ENCODE measurements at regions not wholly inside any gene's neighbourhood (a gene's known extent, or its start where the extent isn't known, plus 50 kb on each side); places are given as distances from the start of the nearest gene placed in this dataset.

- no peak for DNase-seq (ENCODE audit: low read depth in 2 of 2)
Measured at GRCh38 chr12:127717278-127717677, 549.7 kb upstream of the TMEM132C start.

DNA sequence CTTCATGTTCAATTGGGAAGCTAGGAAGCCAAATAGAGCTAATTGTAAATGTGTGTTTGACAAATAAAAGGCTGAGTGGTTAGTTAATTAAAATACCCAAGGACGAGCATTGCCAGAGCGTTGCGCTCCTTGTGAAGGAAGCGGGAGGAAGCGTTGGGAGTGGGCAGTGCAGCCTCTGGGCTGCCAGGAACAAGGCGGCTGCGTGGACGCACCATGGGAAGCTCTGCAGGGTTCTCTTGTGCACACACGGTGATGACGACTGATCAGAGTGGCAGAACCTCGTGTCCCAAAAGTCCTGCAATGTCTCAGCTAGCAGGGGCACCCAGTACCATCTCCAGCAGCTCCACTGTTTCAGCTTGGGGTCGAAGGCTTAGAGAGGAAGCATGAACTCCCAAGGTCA, 546.6 kb upstream of the TMEM132C start:
- no peak for DNase-seq (ENCODE audit: low read depth in 2 of 2)

GRCh38 chr12:127722611-127723010, 544.4 kb upstream of the TMEM132C start:
- DNase-seq (ENCODE audit: low read depth in 2 of 2): no peak

DNA sequence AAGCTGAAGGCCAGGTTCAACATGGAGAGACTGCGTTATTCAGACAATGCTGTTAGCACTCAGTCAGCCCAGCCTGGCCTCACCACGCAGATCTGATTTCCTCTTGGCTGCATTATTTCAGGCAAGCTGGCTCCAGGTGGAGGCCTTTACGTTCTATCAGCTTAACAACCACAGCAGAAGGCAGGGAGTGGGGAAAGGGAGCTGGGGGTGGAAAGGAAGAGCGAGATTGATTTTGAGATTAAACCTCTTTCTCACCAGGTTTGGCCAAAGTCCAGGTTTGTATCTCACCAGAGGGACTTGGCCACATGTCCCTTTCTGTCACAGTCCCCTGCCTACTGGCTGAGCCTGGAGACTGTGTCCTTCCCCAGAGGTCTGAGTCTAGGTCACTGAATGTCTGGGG, 543.7 kb upstream of the TMEM132C start:
- no peak for DNase-seq (ENCODE audit: low read depth in 2 of 2)

GRCh38 chr12:127726671-127727315, 540.2 kb upstream of the TMEM132C start:
- DNase-seq (ENCODE audit: low read depth in 2 of 2): no peak

GRCh38 chr12:127728285-127728684, 538.7 kb upstream of the TMEM132C start:
- no peak for DNase-seq (ENCODE audit: low read depth in 2 of 2)

GRCh38 chr12:127728729-127729128, 538.2 kb upstream of the TMEM132C start:
- no peak for DNase-seq (ENCODE audit: low read depth in 2 of 2)

DNA sequence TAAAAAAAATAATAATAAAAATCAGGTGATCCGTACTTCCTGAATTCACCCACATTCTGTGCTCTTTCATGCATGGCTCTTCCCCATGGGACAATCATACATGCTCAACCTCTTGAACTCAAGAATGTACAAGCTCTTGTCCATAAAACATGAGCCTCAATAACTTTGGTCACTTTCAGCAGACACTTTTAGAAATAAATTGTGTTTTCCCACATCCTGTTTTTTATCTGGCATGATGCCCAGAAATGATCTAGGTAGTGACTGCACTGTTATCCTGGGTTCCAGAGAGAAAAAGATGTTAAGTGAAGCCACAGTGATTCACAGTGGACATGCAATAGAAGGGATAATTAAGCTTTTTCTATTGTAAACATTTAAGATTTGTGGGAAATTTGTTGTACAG, 537.6 kb upstream of the TMEM132C start:
- no peak for DNase-seq (ENCODE audit: low read depth in 2 of 2)

DNA sequence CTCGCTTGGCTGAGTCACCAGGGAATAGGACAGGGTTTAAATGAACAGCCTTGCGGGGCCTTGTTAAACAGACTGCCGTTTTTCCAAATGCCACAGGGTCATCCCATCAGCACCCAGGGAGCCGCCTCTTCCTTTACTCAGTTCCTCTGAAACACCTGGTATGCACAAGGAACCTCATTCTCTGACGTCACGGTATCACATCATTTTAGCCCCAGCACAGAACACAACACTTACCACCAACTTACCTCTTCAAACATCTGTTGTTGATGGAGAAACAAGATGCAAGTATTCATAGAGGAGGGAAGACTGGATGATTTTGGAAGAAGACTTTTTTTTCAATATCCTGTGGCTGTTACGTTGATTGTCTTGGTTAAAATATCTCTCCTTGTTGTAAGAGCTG, 535.3 kb upstream of the TMEM132C start:
- no peak for DNase-seq (ENCODE audit: low read depth in 2 of 2)

- DNase-seq (ENCODE audit: low read depth in 2 of 2): no peak
Measured at GRCh38 chr12:127742231-127742630, 524.7 kb upstream of the TMEM132C start.

DNA sequence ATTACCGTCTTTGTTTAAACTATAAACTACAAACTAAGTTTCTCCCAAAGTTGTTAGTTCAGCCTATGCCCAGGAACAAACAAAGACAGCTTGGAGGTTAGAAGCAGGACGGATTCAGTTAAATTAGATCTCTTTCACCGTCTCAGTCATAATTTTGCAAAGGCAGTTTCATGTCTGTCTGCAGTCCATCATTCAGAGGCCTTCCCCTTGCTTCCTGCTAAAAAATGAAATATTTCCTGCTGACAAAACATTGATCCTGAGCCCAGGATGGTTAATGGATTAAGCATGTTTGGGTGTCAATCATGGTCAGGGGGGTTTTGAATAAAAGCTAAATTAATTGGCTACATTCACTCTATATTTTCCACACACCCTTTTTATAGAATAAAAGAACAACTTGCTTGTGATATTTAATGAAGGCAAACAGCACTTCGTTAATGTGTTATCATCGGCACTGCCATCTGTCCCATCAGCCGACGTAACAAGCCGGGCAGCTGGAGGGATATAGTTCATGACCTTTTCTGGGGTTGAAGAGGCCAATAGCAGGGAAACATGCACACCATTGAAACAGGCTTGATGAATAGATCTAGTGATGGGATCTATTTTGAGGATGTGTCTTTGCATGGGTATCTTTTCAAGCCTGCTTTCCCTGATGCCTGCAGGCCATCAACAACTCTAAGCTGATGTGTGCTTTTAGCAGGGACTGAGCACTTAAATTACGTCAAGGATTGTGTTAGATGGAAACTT, 521.3 kb upstream of the TMEM132C start:
- DNase-seq (ENCODE audit: low read depth in 2 of 2): no peak

GRCh38 chr12:127749416-127749815, 517.6 kb upstream of the TMEM132C start:
- no peak for DNase-seq (ENCODE audit: low read depth in 2 of 2)

DNA sequence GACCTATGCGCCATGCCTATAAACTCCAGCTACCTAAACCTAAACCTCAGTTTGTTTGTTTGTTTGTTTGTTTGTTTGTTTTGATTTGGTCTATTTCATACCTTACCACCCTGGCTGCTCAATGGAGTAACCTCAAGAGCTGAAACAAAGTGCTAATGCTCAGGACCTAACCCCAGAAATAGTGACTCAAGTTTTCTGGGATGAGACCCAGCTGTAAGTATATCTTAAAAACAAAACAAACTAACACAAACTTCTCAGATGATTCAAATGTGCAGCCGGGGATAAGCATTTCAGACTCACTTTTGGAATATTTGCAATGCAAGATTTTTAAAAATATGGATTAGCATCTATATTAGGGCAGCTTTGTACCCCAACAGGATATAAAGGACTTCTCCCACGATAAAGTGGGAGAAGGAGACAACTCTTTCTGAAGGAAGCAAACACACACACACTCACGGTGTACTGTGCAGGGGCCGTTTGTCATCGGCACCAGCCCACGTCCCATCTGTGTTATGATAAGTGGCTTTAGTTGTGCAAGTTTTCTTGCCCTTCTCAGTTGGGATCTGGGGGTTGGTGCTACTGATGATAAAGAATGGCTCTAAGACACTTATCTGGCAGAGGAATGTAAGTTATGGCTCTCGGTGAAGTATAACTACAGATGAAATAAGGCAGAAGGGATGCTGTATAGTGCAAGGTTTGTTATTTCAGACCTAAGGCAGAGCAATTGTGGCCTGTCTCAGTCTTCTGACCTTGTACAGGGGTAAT, 516.7 kb upstream of the TMEM132C start:
- no peak for DNase-seq (ENCODE audit: low read depth in 2 of 2)

DNA sequence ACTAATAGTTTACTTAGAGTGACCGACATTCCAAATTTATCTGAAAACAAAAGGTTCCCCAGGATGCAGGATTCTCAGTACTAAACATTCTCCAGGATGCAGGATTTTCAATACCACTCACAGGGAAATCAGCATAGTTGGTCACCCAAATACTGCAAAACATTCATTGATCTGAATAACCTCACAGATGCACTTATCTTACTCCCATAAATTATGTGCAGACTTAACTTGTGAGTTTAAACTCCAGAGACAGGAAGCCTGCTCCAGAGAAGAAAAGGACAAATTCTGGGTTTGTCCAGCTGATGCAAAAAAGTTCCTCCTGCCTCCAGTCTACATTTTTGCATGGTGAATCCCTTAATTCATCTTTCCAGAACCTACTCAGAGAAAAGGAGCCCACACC, 514.2 kb upstream of the TMEM132C start:
- DNase-seq (ENCODE audit: low read depth in 2 of 2): no peak

DNA sequence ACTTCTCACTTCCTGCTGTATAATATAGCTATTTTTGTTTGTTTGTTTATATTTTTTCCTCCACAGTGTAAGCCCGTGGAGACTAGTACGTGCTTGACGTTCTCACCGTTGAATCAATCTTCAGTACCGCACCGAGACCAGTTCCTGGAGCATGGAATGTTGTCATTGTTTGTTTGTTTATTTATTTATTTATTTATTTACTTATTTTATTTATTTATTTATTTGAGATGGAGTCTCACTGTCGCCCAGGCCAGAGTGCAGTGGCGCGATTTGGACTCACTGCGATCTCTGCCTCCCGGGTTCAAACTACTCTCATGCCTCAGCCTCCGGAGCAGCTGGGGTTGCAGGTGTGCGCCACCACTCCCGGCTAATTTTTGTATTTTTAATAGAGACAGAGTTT, 506.6 kb upstream of the TMEM132C start:
- no peak for DNase-seq (ENCODE audit: low read depth in 2 of 2)

- no peak for DNase-seq (ENCODE audit: low read depth in 2 of 2)
Measured at GRCh38 chr12:127760996-127761395, 506.0 kb upstream of the TMEM132C start.

DNA sequence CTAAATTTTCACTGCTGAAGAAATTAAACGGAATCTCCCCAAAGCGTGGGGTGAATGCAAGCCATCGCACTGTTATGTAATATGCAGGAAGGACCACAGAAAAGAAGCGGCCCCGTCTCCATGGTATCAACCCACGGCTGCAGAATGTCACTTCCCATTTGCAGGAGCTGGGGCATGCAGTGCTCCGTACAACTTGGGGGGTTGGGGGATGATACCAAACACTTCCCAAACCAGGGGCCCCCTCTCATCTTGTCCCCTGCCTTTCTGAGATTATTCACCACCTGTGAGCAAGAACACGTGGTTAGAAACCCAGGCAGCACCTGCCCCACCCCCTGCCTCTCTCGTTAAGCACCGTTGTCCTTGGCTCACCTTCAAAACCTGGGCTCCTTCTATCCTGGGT, 505.1 kb upstream of the TMEM132C start:
- DNase-seq (ENCODE audit: low read depth in 2 of 2): no peak

DNA sequence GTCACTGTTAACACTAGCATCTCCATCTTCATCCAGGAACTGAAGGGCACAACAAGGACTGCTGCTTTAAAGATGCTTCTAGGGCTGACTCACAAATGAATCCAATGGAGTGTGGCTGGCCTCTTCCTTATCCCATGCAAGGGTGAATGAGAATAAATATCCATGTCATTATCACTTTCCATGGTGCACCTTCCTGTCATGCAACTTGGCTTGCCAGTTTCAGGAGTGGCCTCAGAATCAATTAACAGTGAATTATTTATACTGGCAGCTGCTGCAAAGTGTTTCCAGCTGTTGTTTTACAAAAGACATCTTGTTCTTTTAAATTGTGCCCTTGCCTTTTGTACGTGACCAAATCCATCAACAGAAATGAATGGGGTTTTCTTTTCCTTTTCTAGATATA, 499.3 kb upstream of the TMEM132C start:
- DNase-seq (ENCODE audit: low read depth in 2 of 2): no peak

- DNase-seq (ENCODE audit: low read depth in 2 of 2): no peak
Measured at GRCh38 chr12:127770118-127770517, 496.9 kb upstream of the TMEM132C start.

GRCh38 chr12:127771546-127771945, 495.4 kb upstream of the TMEM132C start:
- no peak for DNase-seq (ENCODE audit: low read depth in 2 of 2)

DNA sequence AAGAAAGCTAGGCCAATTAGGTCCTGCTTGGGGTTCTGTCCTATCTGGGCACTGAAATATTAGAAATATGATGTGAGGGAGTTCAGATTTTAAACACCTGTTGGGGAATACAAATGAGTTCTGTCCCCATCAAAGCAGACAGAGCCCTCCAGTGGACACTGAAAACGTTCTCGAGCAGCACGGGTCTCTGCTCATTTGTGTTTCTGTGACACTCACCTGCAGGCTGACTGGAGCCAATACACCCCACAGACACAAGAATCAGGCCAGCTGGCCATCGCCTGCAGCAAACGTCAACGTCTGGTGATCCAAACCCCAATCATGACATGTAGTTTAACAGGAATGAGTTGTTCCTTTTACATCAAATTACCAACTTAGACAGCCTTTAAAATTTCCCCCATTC, 493.4 kb upstream of the TMEM132C start:
- no peak for DNase-seq (ENCODE audit: low read depth in 2 of 2)

GRCh38 chr12:127774828-127775227, 492.1 kb upstream of the TMEM132C start:
- no peak for DNase-seq (ENCODE audit: low read depth in 2 of 2)

Measured in stimulated activated CD8-positive, alpha-beta memory T cell treated with anti-CD3 and anti-CD28 coated beads, Interleukin-2, amount 100 ng/mL, for 48 hours (primary cell).